ENCODE measurements at regions not wholly inside any gene's neighbourhood (a gene's known extent, or its start where the extent isn't known, plus 50 kb on each side); places are given as distances from the start of the nearest gene placed in this dataset.
"Not testable (repeated sequence)": the region's sequence is repeated elsewhere in the genome, so short reads cannot be mapped to it uniquely, and the experiment has no call there.

- no peak for DNase-seq
Measured at GRCh38 chr6:16947375-16948015, 154.4 kb upstream of the STMND1 start.

GRCh38 chr6:16944596-16944995 is 157.3 kb upstream of the STMND1 start:
- no peak for DNase-seq

GRCh38 chr6:16939839-16940238 is 162.0 kb upstream of the STMND1 start:
- DNase-seq, result no peak

- DNase-seq, result no peak
Measured at GRCh38 chr6:16939351-16939750, 162.5 kb upstream of the STMND1 start.

GRCh38 chr6:16936893-16937292 is 165.0 kb upstream of the STMND1 start:
- no peak for DNase-seq

GRCh38 chr6:16933961-16934360 is 167.9 kb upstream of the STMND1 start:
- no peak for DNase-seq

- DNase-seq, result no peak
Measured at GRCh38 chr6:16933532-16933931, 168.3 kb upstream of the STMND1 start.

GRCh38 chr6:16932920-16933319 is 168.9 kb upstream of the STMND1 start:
- no peak for DNase-seq

- not testable (repeated sequence) for DNase-seq
Measured at GRCh38 chr6:16931079-16931478, 169.8 kb upstream of the ATXN1 start.

GRCh38 chr6:16930432-16930831 is 169.2 kb upstream of the ATXN1 start:
- DNase-seq, result no peak

GRCh38 chr6:16929809-16930208 is 168.5 kb upstream of the ATXN1 start:
- no peak for DNase-seq

GRCh38 chr6:16928387-16928786 is 167.1 kb upstream of the ATXN1 start:
- DNase-seq, result no peak

GRCh38 chr6:16927205-16927604 is 165.9 kb upstream of the ATXN1 start:
- no peak for DNase-seq

GRCh38 chr6:16925461-16925860 is 164.2 kb upstream of the ATXN1 start:
- DNase-seq, result no peak

GRCh38 chr6:16922282-16922681 is 161.0 kb upstream of the ATXN1 start:
- DNase-seq, result no peak

GRCh38 chr6:16921399-16922110 is 160.3 kb upstream of the ATXN1 start:
- no peak for DNase-seq

- no peak for DNase-seq
Measured at GRCh38 chr6:16918586-16918985, 157.3 kb upstream of the ATXN1 start.

- no peak for DNase-seq
Measured at GRCh38 chr6:16914184-16914583, 152.9 kb upstream of the ATXN1 start.

- no peak for DNase-seq
Measured at GRCh38 chr6:16912756-16913155, 151.5 kb upstream of the ATXN1 start.

- no peak for DNase-seq
Measured at GRCh38 chr6:16911088-16911487, 149.8 kb upstream of the ATXN1 start.

- no peak for DNase-seq
Measured at GRCh38 chr6:16909658-16910360, 148.5 kb upstream of the ATXN1 start.

- no peak for DNase-seq
Measured at GRCh38 chr6:16907991-16908390, 146.7 kb upstream of the ATXN1 start.

- DNase-seq, result no peak
Measured at GRCh38 chr6:16904957-16905356, 143.7 kb upstream of the ATXN1 start.

- DNase-seq, result no peak
Measured at GRCh38 chr6:16903470-16903869, 142.2 kb upstream of the ATXN1 start.
